ENCODE measurements at regions not wholly inside any gene's neighbourhood (a gene's known extent, or its start where the extent isn't known, plus 50 kb on each side); places are given as distances from the start of the nearest gene placed in this dataset.
"Not testable (repeated sequence)": the region's sequence is repeated elsewhere in the genome, so short reads cannot be mapped to it uniquely, and the experiment has no call there.

- Histone ChIP-seq H3K4me1 (ENCODE audit: control insufficient read depth in 1 of 2, insufficient read depth in 1 of 2, low read depth in 1 of 2, low read length in 1 of 2) (no peaks in the 10 kb centered on the region), H3K36me3 (no peaks in the 10 kb centered on the region), H3K27ac (no peak overlapping the region), H3K27me3 (no peaks in the 10 kb centered on the region), H3K9me3 (no peaks in the 10 kb centered on the region), H3K4me3 (ENCODE audit: low read depth in 1 of 2, low read length in 1 of 2) (no peak overlapping the region)
- TF ChIP-seq, protein P1, sequence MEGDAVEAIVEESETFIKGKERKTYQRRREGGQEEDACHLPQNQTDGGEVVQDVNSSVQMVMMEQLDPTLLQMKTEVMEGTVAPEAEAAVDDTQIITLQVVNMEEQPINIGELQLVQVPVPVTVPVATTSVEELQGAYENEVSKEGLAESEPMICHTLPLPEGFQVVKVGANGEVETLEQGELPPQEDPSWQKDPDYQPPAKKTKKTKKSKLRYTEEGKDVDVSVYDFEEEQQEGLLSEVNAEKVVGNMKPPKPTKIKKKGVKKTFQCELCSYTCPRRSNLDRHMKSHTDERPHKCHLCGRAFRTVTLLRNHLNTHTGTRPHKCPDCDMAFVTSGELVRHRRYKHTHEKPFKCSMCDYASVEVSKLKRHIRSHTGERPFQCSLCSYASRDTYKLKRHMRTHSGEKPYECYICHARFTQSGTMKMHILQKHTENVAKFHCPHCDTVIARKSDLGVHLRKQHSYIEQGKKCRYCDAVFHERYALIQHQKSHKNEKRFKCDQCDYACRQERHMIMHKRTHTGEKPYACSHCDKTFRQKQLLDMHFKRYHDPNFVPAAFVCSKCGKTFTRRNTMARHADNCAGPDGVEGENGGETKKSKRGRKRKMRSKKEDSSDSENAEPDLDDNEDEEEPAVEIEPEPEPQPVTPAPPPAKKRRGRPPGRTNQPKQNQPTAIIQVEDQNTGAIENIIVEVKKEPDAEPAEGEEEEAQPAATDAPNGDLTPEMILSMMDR (IDR thresholded peaks at IDR 0.05) = no peak
Measured at GRCh38 chr13:103894626-103895025, 828.4 kb upstream of the SLC10A2 start.

DNA sequence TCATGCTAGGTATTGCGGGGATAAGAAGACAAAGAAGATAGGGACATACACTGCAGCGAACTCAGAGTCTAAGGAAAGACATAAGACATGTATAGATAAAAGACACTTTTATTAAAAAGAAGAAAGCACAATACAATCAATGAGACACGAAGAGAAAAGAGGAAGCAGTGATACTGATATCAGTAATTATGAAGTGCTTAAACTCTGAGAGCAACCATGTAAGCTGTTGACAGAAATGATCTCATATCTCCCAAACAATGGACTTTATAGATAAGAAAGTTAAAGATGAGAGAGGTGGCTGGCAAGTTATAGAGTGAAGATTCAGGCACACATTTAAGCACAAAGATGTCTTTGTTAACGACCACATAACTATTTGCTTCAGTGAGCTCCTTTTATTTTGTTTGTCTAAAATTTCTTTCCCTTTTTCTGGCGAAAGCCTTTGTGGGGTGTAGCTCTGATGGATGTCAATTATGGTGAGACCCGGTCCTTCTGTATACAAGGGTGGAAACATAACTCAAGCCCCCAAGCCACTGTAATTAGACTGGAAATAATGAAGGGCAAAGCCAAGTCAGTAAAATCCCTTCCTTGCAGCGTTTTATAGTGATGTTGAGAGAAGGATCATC, 818.0 kb upstream of the SLC10A2 start:
- no peak overlapping the region for H3K27ac ChIP-seq
- peaks cover 5% of the 10 kb centered on the region for H3K27me3 ChIP-seq
- no peaks in the 10 kb centered on the region for H3K9me3 ChIP-seq
- H3K36me3 ChIP-seq = no peaks in the 10 kb centered on the region
- TF ChIP-seq, protein P1 (IDR thresholded peaks at IDR 0.05) = no peak
- no peak overlapping the region for H3K4me3 ChIP-seq (ENCODE audit: low read depth in 1 of 2, low read length in 1 of 2)
- H3K4me1 ChIP-seq (ENCODE audit: control insufficient read depth in 1 of 2, insufficient read depth in 1 of 2, low read depth in 1 of 2, low read length in 1 of 2) = no peaks in the 10 kb centered on the region

DNA sequence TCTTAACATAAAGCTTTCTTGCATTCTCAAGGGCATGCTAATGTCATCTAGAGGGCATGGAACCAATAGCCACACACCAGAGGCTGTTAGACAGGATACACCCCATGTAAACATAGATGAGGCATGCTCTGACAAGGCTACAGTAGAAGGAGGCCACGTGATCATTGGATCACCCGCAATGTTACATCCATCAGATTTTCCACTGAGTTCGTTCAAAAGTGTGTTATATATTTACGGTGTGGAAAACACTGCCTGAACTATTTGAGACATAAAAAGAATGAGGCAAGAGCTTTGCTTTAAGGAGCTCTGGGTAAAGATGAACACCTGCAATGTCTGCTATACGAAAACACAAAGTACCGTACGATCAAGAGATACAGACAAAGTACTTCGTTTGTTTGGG, 817.5 kb upstream of the SLC10A2 start:
- no peaks in the 10 kb centered on the region for H3K36me3 ChIP-seq
- TF ChIP-seq, protein P1 (IDR thresholded peaks at IDR 0.05) = no peak
- no peaks in the 10 kb centered on the region for H3K9me3 ChIP-seq
- H3K27ac ChIP-seq = no peak overlapping the region
- H3K4me1 ChIP-seq (ENCODE audit: control insufficient read depth in 1 of 2, insufficient read depth in 1 of 2, low read depth in 1 of 2, low read length in 1 of 2) = no peaks in the 10 kb centered on the region
- peaks cover 5% of the 10 kb centered on the region for H3K27me3 ChIP-seq
- H3K4me3 ChIP-seq (ENCODE audit: low read depth in 1 of 2, low read length in 1 of 2) = no peak overlapping the region

DNA sequence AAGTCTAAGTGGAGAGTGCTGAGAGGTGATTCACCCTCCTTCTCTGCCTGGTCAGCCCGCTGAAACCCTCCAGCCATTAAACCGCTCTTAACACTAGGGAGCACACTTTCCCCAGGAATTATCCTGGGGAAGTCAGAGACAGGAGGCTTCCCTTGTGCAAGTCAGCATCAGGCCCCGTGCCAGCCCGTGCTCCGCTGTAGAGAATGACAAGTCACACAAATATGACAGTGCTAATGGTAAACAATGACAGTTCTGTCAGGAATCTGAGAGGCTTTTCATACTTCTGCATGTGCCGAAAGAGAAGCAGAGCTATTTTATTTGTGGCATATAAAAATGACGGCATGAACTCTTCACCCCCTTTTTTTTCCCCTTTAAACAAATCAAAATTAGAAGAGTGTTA, 816.9 kb upstream of the SLC10A2 start:
- TF ChIP-seq, protein P1 (IDR thresholded peaks at IDR 0.05) = no peak
- Histone ChIP-seq H3K4me1 (ENCODE audit: control insufficient read depth in 1 of 2, insufficient read depth in 1 of 2, low read depth in 1 of 2, low read length in 1 of 2) (no peaks in the 10 kb centered on the region), H3K27me3 (peaks cover 5% of the 10 kb centered on the region), H3K4me3 (ENCODE audit: low read depth in 1 of 2, low read length in 1 of 2) (no peak overlapping the region), H3K27ac (no peak overlapping the region), H3K36me3 (no peaks in the 10 kb centered on the region), H3K9me3 (no peaks in the 10 kb centered on the region)

DNA sequence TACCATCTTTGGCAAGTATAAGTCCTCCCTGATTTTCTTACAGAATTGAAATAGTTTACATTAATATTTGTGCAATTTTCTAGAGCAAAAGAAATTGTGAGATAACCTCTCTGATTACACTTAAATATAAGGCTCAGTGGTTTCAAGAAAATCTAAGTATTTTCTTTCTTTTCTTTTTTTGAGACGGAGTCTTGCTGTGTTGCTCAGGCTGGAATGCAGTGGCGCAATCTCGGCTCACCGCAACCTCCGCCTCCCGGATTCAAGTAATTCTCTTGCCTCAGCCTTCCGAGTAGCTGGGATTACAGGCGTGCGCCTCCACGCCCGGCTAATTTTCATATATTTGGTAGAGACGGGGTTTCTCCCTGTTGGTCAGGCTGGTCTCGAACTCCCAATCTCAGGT, 813.9 kb upstream of the SLC10A2 start:
- not testable (repeated sequence) for H3K27ac ChIP-seq, H3K27me3 ChIP-seq

GRCh38 chr13:103878891-103879605, 812.8 kb upstream of the SLC10A2 start:
- Histone ChIP-seq H3K36me3 (no peaks in the 10 kb centered on the region), H3K4me3 (ENCODE audit: low read depth in 1 of 2, low read length in 1 of 2) (no peak overlapping the region), H3K27me3 (peaks cover 5% of the 10 kb centered on the region), H3K4me1 (ENCODE audit: control insufficient read depth in 1 of 2, insufficient read depth in 1 of 2, low read depth in 1 of 2, low read length in 1 of 2) (no peaks in the 10 kb centered on the region), H3K27ac (no peak overlapping the region), H3K9me3 (no peaks in the 10 kb centered on the region)
- TF ChIP-seq, protein P1 (IDR thresholded peaks at IDR 0.05) = no peak

More for the DNA sequence above, 813.9 kb upstream of the SLC10A2 start:
- not testable (repeated sequence) for H3K4me3 ChIP-seq (ENCODE audit: low read depth in 1 of 2, low read length in 1 of 2); H3K4me1 ChIP-seq (ENCODE audit: control insufficient read depth in 1 of 2, insufficient read depth in 1 of 2, low read depth in 1 of 2, low read length in 1 of 2); H3K9me3 ChIP-seq; H3K36me3 ChIP-seq

All from neutrophil (primary cell).